GM18498 (cell line): ENCODE measurements at regions not wholly inside any gene's neighbourhood (a gene's known extent, or its start where the extent isn't known, plus 50 kb on each side); places are given as distances from the start of the nearest gene placed in this dataset.
A peak's percentile ranks its signal among the peaks of the same experiment; 100 is the strongest.

Experiments used
- ATAC-seq: cut with Tn5 transposase; IDR thresholded peaks from one replicate; pipeline ENCODE4 v1.9.1; 2021; ENCODE audit warnings: mild to moderate bottlenecking, moderate library complexity; ENCODE audit not compliant: unreplicated experiment

- no peak for ATAC-seq
Measured at GRCh38 chr3:168341192-168341815, 245.6 kb upstream of the GOLIM4 start.

DNA sequence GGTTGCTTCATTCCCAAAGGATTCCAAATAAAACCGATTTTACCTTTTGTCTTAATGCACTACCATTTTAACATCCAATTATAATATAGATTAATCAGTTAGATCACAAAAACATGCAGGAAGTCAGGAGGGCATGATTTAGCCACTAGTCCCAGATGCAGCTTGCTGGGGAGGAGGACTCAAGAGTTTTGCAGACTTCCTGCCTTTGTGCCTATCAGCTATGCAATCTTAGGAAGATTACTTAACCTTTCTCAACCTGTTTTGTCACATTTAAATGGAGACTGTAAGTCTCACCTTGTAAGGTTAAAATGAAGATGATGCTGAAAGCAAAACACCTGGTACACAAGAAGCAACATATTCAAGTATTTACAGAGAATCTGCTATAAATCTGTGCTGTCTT lies 242.4 kb upstream of the GOLIM4 start:
- ATAC-seq = no peak

- ATAC-seq = no peak
Measured at GRCh38 chr3:168336276-168336675, 240.6 kb upstream of the GOLIM4 start.

GRCh38 chr3:168333410-168333935 lies 237.7 kb upstream of the GOLIM4 start:
- no peak for ATAC-seq

- ATAC-seq = no peak
Measured at GRCh38 chr3:168331756-168332155, 236.0 kb upstream of the GOLIM4 start.

GRCh38 chr3:168330983-168331382 lies 235.3 kb upstream of the GOLIM4 start:
- no peak for ATAC-seq

DNA sequence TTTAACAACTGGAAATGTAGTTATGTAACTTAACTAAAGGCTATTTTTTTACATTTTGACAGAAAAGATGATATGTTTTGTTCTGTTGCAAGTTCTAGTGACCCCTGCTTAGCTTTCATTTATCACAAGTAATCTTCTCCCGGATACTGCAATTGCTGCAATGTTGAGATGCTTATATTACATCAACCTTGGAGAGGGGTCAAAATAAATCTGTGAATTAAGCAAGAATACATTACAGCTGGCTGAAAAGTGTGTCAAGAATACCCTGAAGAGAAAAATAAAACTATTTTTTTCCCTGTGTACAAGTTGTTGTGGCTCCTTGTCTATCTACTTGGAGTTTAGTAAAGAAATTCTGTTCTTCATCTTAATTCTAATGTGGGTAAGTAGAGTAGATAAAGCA lies 232.1 kb upstream of the GOLIM4 start:
- ATAC-seq = no peak

DNA sequence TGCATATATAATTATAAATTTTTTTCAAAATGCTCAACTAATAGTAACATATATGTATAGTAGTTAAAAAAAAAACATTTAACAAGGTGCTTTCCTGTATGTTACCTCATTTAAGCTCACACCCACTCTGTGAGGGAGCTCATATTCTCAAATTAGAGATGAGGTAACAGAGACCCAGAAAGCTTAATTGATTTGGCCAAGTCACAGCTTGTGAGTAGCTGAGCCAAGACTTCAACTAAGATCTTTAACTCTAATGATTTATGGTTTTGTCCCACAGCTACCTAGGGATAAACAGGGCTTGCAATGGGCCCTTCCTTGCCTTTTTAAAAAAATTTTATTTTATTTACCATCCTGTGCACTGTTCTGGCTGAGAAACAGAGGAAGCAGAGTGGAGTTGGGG lies 230.0 kb upstream of the GOLIM4 start:
- ATAC-seq = no peak

DNA sequence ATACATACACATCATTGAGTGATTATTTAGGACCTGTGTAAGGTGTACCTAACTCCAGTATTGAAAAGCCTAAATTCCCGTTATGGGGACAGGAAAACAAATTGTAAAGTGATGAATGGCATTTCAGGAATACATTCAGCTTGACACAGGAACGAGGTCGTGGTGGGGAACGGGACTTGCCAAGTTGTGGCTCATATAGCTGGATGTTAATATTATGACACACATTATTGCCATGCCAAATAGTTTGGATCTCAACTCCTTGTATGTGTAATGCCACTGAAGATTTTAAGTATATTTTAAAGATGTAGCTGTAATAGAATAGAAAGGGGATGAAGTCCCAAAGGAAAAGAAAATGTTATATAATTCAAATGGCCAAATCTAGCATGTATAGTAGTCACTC lies 227.2 kb upstream of the GOLIM4 start:
- ATAC-seq = no peak

DNA sequence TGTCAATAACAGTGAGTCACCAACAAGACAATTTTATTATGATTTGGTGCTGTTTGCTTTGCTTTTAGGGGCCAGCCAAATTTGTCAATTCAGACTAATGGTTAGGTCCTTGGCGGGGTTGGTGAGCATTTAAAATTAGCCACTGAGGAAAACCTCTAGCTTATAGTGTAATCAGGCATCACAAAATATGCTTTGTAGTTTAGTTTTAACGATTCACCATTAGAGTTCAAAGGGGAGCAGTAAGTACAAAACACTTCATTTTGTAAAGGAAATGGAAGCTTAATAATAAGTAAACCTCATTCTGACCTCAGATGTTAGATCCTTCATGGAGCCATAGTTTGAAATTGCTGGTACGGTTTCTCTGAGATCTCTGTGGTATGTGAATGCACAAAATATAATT lies 218.4 kb upstream of the GOLIM4 start:
- no peak for ATAC-seq

- ATAC-seq = no peak
Measured at GRCh38 chr3:168312984-168313383, 217.3 kb upstream of the GOLIM4 start.

GRCh38 chr3:168307893-168308292 lies 212.2 kb upstream of the GOLIM4 start:
- no peak for ATAC-seq

- no peak for ATAC-seq
Measured at GRCh38 chr3:168295027-168295426, 199.3 kb upstream of the GOLIM4 start.

GRCh38 chr3:168292296-168292695 lies 196.6 kb upstream of the GOLIM4 start:
- ATAC-seq = no peak

DNA sequence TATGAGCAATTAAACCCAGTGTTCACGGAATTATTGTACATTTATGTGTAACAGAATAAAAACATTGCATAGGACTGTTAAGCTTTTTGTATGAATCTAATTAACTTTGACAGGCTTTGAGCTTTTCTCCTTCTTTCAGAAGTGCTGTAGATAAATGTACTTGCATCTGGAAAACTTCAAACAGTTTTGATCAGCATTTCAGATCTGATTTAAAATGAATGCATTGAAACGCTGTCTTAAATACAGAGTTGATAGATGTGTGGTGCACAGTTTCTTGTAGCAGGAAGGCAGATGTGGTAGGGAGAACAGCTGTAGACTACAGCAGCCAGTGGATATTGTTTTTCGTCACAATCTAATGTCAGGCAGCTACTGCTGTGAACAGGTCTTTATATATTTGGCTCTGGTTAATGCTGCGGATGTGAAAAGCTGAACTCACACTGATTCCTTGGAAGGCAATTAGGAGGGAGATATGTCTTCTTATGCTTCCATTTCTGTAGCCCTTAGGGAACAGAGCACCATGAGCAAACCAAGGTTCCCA lies 193.8 kb upstream of the GOLIM4 start:
- no peak for ATAC-seq

DNA sequence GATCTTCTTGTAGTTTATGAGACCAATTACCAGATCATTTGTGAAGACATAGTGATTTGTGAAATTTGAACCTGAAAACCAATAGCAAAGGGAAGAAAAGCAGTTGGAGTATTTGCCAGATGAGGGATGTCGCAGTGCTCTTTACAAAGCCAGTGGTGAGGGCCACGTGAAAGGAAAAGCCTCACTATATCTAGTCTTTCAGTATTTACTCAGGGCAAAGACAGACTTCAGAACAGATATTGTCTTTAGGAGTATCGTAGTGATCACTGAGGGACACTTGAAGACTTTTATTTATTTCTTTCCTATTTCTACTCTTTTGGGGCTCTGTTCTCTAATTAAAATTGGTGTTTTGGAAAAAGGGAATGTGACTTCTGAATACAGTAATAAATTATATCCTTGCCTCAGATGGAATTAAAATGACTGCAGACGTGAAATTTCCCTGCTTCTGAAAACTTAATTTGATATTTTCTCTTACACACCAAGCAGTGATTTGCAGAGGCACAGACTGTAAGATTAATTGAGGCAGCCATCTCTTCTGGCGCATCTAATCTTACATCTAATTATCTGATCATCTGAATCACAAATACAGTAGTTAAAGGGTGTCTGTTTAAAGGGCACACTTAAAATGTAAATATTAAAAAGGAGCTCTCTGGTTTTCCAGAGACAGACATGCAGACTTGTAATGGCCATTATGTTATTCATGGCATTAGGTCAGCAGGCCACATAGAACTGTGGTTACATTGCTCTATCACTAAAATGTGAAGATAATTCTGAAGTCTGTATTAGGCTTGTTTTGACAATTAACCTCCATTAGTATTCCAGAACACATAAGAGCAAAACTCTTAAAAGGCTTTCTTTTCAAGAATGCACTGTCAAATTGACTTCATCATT lies 193.0 kb upstream of the GOLIM4 start:
- no peak for ATAC-seq

GRCh38 chr3:168285506-168285905 lies 189.8 kb upstream of the GOLIM4 start:
- ATAC-seq = no peak

DNA sequence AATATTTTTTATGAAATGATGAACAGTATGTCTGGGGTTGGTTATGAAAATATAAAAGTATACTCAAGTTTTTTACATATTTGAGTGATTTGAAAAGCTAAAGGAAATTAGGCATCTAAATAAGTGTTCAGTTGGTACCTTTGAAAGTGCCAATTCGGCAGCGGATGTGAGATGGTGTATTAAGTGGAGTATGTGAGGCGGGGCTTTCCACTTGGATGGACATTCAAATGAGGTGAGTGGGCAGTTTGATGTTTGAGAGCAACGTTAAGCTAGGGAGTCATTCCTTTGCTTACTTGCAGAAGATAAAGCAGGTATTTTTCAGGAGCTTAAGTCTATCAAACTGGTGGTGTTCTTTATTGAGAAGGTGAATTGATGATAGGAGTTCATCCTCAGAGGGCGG lies 189.0 kb upstream of the GOLIM4 start:
- ATAC-seq = no peak

DNA sequence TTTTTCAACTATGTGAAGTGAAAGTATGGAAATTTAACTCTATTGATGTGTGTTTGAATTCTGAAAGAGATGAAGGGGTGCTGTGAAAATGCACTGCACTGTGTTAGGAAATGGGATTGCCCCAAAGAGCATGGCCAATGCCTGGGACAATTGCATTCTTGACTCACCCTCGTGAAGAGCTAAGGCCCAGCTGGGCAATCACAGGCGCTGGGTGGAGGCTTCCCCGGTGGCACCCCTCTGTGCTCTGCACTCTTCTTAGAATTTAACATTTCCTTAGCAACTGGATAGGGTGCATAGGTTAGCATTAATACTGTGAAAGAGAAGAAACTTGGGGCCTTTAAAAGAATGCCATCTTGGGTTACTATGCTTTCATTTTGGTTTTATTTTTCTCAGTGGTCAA lies 179.9 kb upstream of the GOLIM4 start:
- ATAC-seq = no peak

- peak; percentile 84 for ATAC-seq
Measured at GRCh38 chr3:168273917-168274316, 178.2 kb upstream of the GOLIM4 start.

- ATAC-seq = no peak
Measured at GRCh38 chr3:168273036-168273435, 177.3 kb upstream of the GOLIM4 start.
